H9 (cell line): ENCODE measurements at regions not wholly inside any gene's neighbourhood (a gene's known extent, or its start where the extent isn't known, plus 50 kb on each side); places are given as distances from the start of the nearest gene placed in this dataset.
A peak's percentile ranks its signal among the peaks of the same experiment; 100 is the strongest.

ENCODE experiments used
- DNase-seq: peaks from one replicate; pipeline ENCODE4 v3.0.0-alpha.2; 2017
- H2AFZ ChIP-seq: one replicate; pipeline ENCODE4 v1.6.1; 2013; ENCODE audit warnings: mild to moderate bottlenecking, low read length, control low read depth, moderate library complexity
- H2AK5ac ChIP-seq: 2 replicates; pipeline ENCODE4 v1.6.1; 2013; ENCODE audit warnings: low read length, control low read depth, mixed read lengths; ENCODE audit not compliant: insufficient read length
- H2BK120ac ChIP-seq: one replicate; pipeline ENCODE4 v1.6.1; 2013; ENCODE audit warnings: low read depth, mild to moderate bottlenecking, low read length, control low read depth, inconsistent platforms; ENCODE audit not compliant: poor library complexity, severe bottlenecking
- H2BK12ac ChIP-seq: 2 replicates; pipeline ENCODE4 v1.6.1; 2013; ENCODE audit warnings: low read length, control low read depth, mixed read lengths, low read depth; ENCODE audit not compliant: insufficient read length
- H2BK15ac ChIP-seq: 2 replicates; pipeline ENCODE4 v1.6.1; 2013; ENCODE audit warnings: low read depth, low read length, control low read depth
- H2BK20ac ChIP-seq: one replicate; pipeline ENCODE4 v1.6.1; 2013; ENCODE audit warnings: low read depth, mild to moderate bottlenecking, low read length, control low read depth, inconsistent platforms; ENCODE audit not compliant: poor library complexity, severe bottlenecking
- H2BK5ac ChIP-seq: 2 replicates; pipeline ENCODE4 v1.6.1; 2013; ENCODE audit warnings: low read length, control low read depth, mixed read lengths; ENCODE audit not compliant: insufficient read length
- H3K14ac ChIP-seq: 2 replicates; pipeline ENCODE4 v1.6.1; 2013; ENCODE audit warnings: low read length, control low read depth; ENCODE audit not compliant: insufficient read depth
- H3K18ac ChIP-seq: 2 replicates; pipeline ENCODE4 v1.6.1; 2013; ENCODE audit warnings: low read depth, mild to moderate bottlenecking, mixed read lengths, low read length, control low read depth; ENCODE audit not compliant: insufficient read length
- H3K23ac ChIP-seq: 2 replicates; pipeline ENCODE4 v1.6.1; 2013; ENCODE audit warnings: low read length, control low read depth, mixed read lengths, low read depth; ENCODE audit not compliant: insufficient read length
- H3K23me2 ChIP-seq: 2 replicates; pipeline ENCODE4 v1.6.1; 2013; ENCODE audit warnings: low read depth, mild to moderate bottlenecking, mixed read lengths, low read length, control low read depth; ENCODE audit not compliant: insufficient read length, poor library complexity, severe bottlenecking
- H3K27ac ChIP-seq: 2 replicates; pipeline ENCODE4 v1.5.1; 2013; ENCODE audit warnings: low read length, control low read depth, mixed read lengths, low read depth; ENCODE audit not compliant: insufficient read length
- H3K27me3 ChIP-seq: 2 replicates; pipeline ENCODE4 v1.6.1; 2013; ENCODE audit warnings: low read length, control low read depth, inconsistent platforms; ENCODE audit not compliant: insufficient read depth
- H3K4ac ChIP-seq: 2 replicates; pipeline ENCODE4 v1.6.1; 2013; ENCODE audit warnings: low read depth, mild to moderate bottlenecking, control low read depth, inconsistent platforms, low read length, moderate library complexity
- H3K4me1 ChIP-seq: 2 replicates; pipeline ENCODE4 v1.6.1; 2013; ENCODE audit warnings: low read length, control low read depth, inconsistent platforms; ENCODE audit not compliant: insufficient read depth
- H3K4me2 ChIP-seq: 2 replicates; pipeline ENCODE4 v1.6.1; 2013; ENCODE audit warnings: low read length, control low read depth, mixed read lengths; ENCODE audit not compliant: insufficient read length, insufficient read depth
- H3K56ac ChIP-seq: 2 replicates; pipeline ENCODE4 v1.6.1; 2013; ENCODE audit warnings: low read depth, mild to moderate bottlenecking, mixed read lengths, low read length, control low read depth; ENCODE audit not compliant: insufficient read length
- H3K79me1 ChIP-seq: 2 replicates; pipeline ENCODE4 v1.6.1; 2013; ENCODE audit warnings: low read depth, mild to moderate bottlenecking, moderate library complexity, low read length, control low read depth, inconsistent platforms; ENCODE audit not compliant: insufficient read depth, poor library complexity, severe bottlenecking
- H3K79me2 ChIP-seq: 2 replicates; pipeline ENCODE4 v1.6.1; 2013; ENCODE audit warnings: low read length, control low read depth, inconsistent platforms; ENCODE audit not compliant: insufficient read depth
- H3K9ac ChIP-seq: 2 replicates; pipeline ENCODE4 v1.6.1; 2013; ENCODE audit warnings: low read length, control low read depth, mixed read lengths; ENCODE audit not compliant: insufficient read length; ENCODE audit errors: extremely low read depth
- H3K9me3 ChIP-seq: one replicate; pipeline ENCODE4 v1.6.1; 2013; ENCODE audit warnings: low read depth, low read length, inconsistent platforms; ENCODE audit not compliant: control insufficient read depth
- H3T11ph ChIP-seq: one replicate; pipeline ENCODE4 v1.6.1; 2013; ENCODE audit warnings: mild to moderate bottlenecking, low read length, control low read depth, inconsistent platforms
- H4K20me1 ChIP-seq: one replicate; pipeline ENCODE4 v1.6.1; 2013; ENCODE audit not compliant: control insufficient read depth, insufficient read length, insufficient read depth
- H4K5ac ChIP-seq: 2 replicates; pipeline ENCODE4 v1.6.1; 2013; ENCODE audit warnings: low read depth, mild to moderate bottlenecking, mixed read lengths, low read length, control low read depth; ENCODE audit not compliant: insufficient read length
- H4K8ac ChIP-seq: replicated peaks from 2 replicates; pipeline ENCODE4 v1.6.1; 2013; ENCODE audit warnings: low read length, control low read depth, mixed read lengths, low read depth; ENCODE audit not compliant: insufficient read length
- H4K91ac ChIP-seq: 2 replicates; pipeline ENCODE4 v1.6.1; 2013; ENCODE audit warnings: low read depth, mild to moderate bottlenecking, moderate library complexity, mixed read lengths, low read length, control low read depth; ENCODE audit not compliant: insufficient read length
- H3K27ac Mint-ChIP-seq, 3 experiments: 2 replicates in 2 of 3; 3 replicates in 1 of 3; pipeline ENCODE4 v1.8.0; 2020 to 2021; ENCODE audit warnings: mixed read lengths in 3 of 3, mild to moderate bottlenecking in 1 of 3, moderate library complexity in 1 of 3
- H3K27me3 Mint-ChIP-seq: 2 replicates; pipeline ENCODE4 v1.8.0; 2021; ENCODE audit warnings: low read depth, mild to moderate bottlenecking, moderate library complexity, mixed read lengths
- H3K36me3 Mint-ChIP-seq, 3 experiments: 2 replicates in 2 of 3; 3 replicates in 1 of 3; pipeline ENCODE4 v1.8.0; 2020 to 2021; ENCODE audit warnings: low read depth in 3 of 3, mixed read lengths in 3 of 3; ENCODE audit not compliant: insufficient read depth in 1 of 3
- H3K4me1 Mint-ChIP-seq, 2 experiments: 2 replicates each; pipeline ENCODE4 v1.8.0; 2020; ENCODE audit warnings: mixed read lengths in 2 of 2
- H3K4me3 Mint-ChIP-seq, 2 experiments: 2 replicates in 1 of 2; 3 replicates in 1 of 2; pipeline ENCODE4 v1.8.0; 2020 to 2021; ENCODE audit warnings: mild to moderate bottlenecking in 2 of 2, mixed read lengths in 2 of 2, moderate library complexity in 1 of 2
- H3K9me3 Mint-ChIP-seq, 2 experiments: 2 replicates in 1 of 2; 3 replicates in 1 of 2; pipeline ENCODE4 v1.8.0; 2020; ENCODE audit warnings: mild to moderate bottlenecking in 2 of 2, mixed read lengths in 2 of 2, moderate library complexity in 1 of 2
- WGBS: extraction: QIAGEN DNeasy Blood & Tissue Kit; methylation state at CpG from one replicate; pipeline ENCODE4 v1.1.7; 2013; ENCODE audit warnings: missing lambda C conversion rate, low lambda C conversion rate, mixed read lengths; ENCODE audit not compliant: insufficient read length; ENCODE audit errors: extremely low coverage; 5-methylcytosine and 5-hydroxymethylcytosine counted together
- TF ChIP-seq, protein P1 (sequence below): fragments of 200-600 bp; sonication (generic); conservative IDR thresholded peaks from 3 replicates; pipeline ENCODE4 v1.8.0; 2021; ENCODE audit warnings: antibody characterized with exemption, mild to moderate bottlenecking

DNA sequence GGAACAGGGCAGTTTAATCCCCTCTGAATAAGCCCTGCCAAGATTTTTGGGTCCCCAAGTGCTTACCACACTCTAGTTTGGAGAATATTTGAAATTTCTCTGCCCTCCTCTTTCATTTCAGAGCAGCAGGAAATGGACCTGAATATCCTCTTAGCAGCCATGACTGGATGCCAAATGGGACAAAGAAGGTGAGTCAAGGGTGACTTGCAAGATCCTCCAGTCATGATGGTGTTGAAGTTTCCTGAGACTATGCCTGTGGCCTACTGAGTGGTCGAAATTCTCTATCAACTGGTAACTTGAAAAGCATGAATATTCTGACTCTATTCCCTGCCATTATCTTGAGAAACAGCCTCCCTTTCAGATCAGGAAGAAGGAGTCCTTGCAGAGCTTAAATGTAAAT lies 1674.7 kb upstream of the SEL1L start:
- Histone ChIP-seq H2AFZ (no peak overlapping the region), H3K27me3 (no peaks in the 10 kb centered on the region), H2BK15ac (no peak overlapping the region), H3K18ac (no peak overlapping the region), H3K79me2 (no peaks in the 10 kb centered on the region), H2BK120ac (no peak overlapping the region), H3K9ac (no peak overlapping the region), H3K4me2 (no peak overlapping the region), H3K4me1 (peaks cover 5% of the 10 kb centered on the region; the same call in 1 of the 2 replicates), H3K56ac (no peak overlapping the region), H3K23me2 (no peaks in the 10 kb centered on the region), H4K8ac (no peak overlapping the region), H3T11ph (no peak overlapping the region), H3K14ac (no peak overlapping the region), H4K20me1 (no peaks in the 10 kb centered on the region), H3K27ac (no peak overlapping the region), H2BK20ac (no peak overlapping the region), H4K91ac (no peak overlapping the region), H3K4ac (no peak overlapping the region), H3K79me1 (no peaks in the 10 kb centered on the region), H2BK5ac (no peak overlapping the region), H4K5ac (no peak overlapping the region), H3K23ac (no peak overlapping the region), H3K9me3 (no peaks in the 10 kb centered on the region), H2AK5ac (no peak overlapping the region), H2BK12ac (no peak overlapping the region)
- H3K36me3 Mint-ChIP-seq: no peaks in the 10 kb centered on the region
- no peaks in the 10 kb centered on the region for H3K27me3 Mint-ChIP-seq
- no CpG with 5 or more reads among the region's 1 CpG for WGBS
- peak overlapping the region in 2 of 3 experiments; percentile 25 to 57; a peak in 2 of 7 replicates for H3K27ac Mint-ChIP-seq
- TF ChIP-seq, protein P1, sequence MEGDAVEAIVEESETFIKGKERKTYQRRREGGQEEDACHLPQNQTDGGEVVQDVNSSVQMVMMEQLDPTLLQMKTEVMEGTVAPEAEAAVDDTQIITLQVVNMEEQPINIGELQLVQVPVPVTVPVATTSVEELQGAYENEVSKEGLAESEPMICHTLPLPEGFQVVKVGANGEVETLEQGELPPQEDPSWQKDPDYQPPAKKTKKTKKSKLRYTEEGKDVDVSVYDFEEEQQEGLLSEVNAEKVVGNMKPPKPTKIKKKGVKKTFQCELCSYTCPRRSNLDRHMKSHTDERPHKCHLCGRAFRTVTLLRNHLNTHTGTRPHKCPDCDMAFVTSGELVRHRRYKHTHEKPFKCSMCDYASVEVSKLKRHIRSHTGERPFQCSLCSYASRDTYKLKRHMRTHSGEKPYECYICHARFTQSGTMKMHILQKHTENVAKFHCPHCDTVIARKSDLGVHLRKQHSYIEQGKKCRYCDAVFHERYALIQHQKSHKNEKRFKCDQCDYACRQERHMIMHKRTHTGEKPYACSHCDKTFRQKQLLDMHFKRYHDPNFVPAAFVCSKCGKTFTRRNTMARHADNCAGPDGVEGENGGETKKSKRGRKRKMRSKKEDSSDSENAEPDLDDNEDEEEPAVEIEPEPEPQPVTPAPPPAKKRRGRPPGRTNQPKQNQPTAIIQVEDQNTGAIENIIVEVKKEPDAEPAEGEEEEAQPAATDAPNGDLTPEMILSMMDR: no peak
- no peak overlapping the region for H3K4me3 Mint-ChIP-seq
- H3K4me1 Mint-ChIP-seq: peaks cover 0 to 6% of the 10 kb centered on the region in 2 experiments; a peak in 2 of 4 replicates
- H3K9me3 Mint-ChIP-seq: no peaks in the 10 kb centered on the region; a peak in 1 of 5 replicates
- DNase-seq: no peak
